Ishikawa (cell line): ENCODE measurements at regions not wholly inside any gene's neighbourhood (a gene's known extent, or its start where the extent isn't known, plus 50 kb on each side); places are given as distances from the start of the nearest gene placed in this dataset.

Experiments
- CEBPB ChIP-seq: IDR thresholded peaks from 2 replicates; pipeline ENCODE4 v1.6.1; 2012
- CREB1 ChIP-seq: IDR thresholded peaks from 2 replicates; pipeline ENCODE4 v1.6.1; 2012; ENCODE audit warnings: low read depth
- EGR1 ChIP-seq: IDR thresholded peaks from 2 replicates; pipeline ENCODE4 v1.6.1; 2012
- EP300 ChIP-seq: IDR thresholded peaks from 2 replicates; pipeline ENCODE4 v1.6.1; 2012; ENCODE audit warnings: borderline replicate concordance
- FOXM1 ChIP-seq: IDR thresholded peaks from 2 replicates; pipeline ENCODE4 v1.6.1; 2012; ENCODE audit warnings: low read depth, borderline replicate concordance
- MAX ChIP-seq: IDR thresholded peaks from 2 replicates; pipeline ENCODE4 v1.6.1; 2012
- NFIC ChIP-seq: IDR thresholded peaks from 2 replicates; pipeline ENCODE4 v1.6.1; 2012
- RAD21 ChIP-seq: IDR thresholded peaks from 2 replicates; pipeline ENCODE4 v1.6.1; 2012; ENCODE audit warnings: low read depth
- REST ChIP-seq: IDR thresholded peaks from 2 replicates; pipeline ENCODE4 v1.6.1; 2012; ENCODE audit warnings: low read depth, mild to moderate bottlenecking
- TAF1 ChIP-seq: IDR thresholded peaks from 2 replicates; pipeline ENCODE4 v1.6.1; 2012; ENCODE audit warnings: low read depth, mild to moderate bottlenecking
- TCF12 ChIP-seq: IDR thresholded peaks from 2 replicates; pipeline ENCODE4 v1.6.1; 2012; ENCODE audit warnings: low read depth
- TEAD4 ChIP-seq: IDR thresholded peaks from 2 replicates; pipeline ENCODE4 v1.6.1; 2012
- YY1 ChIP-seq: IDR thresholded peaks from 2 replicates; pipeline ENCODE4 v1.6.1; 2012; ENCODE audit warnings: low read depth
- ZBTB7A ChIP-seq: IDR thresholded peaks from 2 replicates; pipeline ENCODE4 v1.6.1; 2012; ENCODE audit warnings: low read depth
- TF ChIP-seq, protein P1 (sequence below): IDR thresholded peaks from 2 replicates; pipeline ENCODE4 v1.6.1; 2012

GRCh38 chr12:68559246-68559645, 51.5 kb upstream of the RAP1B start:
- TF ChIP-seq TAF1 = no peak
- no peak for TF ChIP-seq TCF12
- TF ChIP-seq TEAD4 = no peak
- no peak for TF ChIP-seq EP300
- no peak for TF ChIP-seq FOXM1
- TF ChIP-seq, protein P1, sequence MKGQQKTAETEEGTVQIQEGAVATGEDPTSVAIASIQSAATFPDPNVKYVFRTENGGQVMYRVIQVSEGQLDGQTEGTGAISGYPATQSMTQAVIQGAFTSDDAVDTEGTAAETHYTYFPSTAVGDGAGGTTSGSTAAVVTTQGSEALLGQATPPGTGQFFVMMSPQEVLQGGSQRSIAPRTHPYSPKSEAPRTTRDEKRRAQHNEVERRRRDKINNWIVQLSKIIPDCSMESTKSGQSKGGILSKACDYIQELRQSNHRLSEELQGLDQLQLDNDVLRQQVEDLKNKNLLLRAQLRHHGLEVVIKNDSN = no peak
- TF ChIP-seq NFIC = no peak

DNA sequence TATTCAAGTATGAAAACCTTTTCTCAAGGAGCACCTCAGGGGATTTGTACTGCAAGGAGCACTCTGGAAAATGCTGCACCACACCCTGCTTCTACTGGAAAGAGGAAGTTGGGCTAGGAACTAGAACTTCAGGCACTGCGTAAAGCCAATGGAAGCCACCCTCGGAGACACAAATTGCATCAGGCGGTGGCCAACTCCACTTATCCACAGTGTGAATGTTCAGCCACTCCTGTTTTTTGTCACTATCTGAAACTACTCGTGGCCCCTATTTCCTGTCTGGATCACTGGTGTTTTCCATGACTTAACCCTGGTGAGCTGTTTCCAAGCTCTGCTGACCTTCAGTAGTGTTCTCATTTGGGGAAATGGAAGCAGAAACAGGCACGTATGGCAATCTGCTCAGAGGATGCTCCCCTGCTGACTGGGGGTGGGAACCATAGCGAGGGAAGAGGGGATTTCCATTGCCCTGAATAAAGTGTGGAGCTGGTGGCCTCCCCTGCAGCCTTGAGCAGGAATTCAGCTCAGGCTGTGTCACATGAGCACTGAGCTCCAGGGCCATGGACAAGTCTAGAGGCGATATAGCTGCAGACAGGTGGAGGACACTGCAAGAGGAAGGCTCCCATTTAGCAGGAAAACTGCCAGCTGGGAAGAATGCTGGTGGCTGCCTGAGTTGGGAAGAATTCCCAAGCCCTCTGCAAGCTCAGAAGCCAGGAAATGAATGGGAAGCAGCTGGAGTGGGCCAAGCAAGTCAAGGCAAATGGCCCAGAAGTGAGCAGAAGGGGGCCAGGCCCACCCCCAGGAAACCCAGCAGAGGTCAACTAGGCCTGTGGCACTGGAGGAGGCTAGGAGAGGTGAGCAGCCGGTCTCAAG, 50.5 kb upstream of the RAP1B start:
- TF ChIP-seq RAD21 = no peak
- no peak for TF ChIP-seq CEBPB
- no peak for TF ChIP-seq TCF12
- TF ChIP-seq MAX = no peak
- TF ChIP-seq ZBTB7A = no peak
- no peak for TF ChIP-seq CREB1
- no peak for TF ChIP-seq EP300
- no peak for TF ChIP-seq REST
- no peak for TF ChIP-seq EGR1
- no peak for TF ChIP-seq NFIC
- TF ChIP-seq YY1 = no peak
- TF ChIP-seq, protein P1 = no peak

- TF ChIP-seq TAF1 = no peak
- no peak for TF ChIP-seq TCF12
- TF ChIP-seq TEAD4 = no peak
- no peak for TF ChIP-seq RAD21
- TF ChIP-seq MAX = no peak
- TF ChIP-seq FOXM1 = no peak
- TF ChIP-seq CREB1 = no peak
- TF ChIP-seq YY1 = no peak
- no peak for TF ChIP-seq EP300
- no peak for TF ChIP-seq ZBTB7A
- TF ChIP-seq NFIC = no peak
- TF ChIP-seq, protein P1 = no peak
- TF ChIP-seq REST = no peak
- TF ChIP-seq EGR1 = no peak
- TF ChIP-seq CEBPB = no peak
These were observed 49.8 kb upstream of the RAP1B start for GRCh38 chr12:68560851-68561422.
